ENCODE measurements at regions not wholly inside any gene's neighbourhood (a gene's known extent, or its start where the extent isn't known, plus 50 kb on each side); places are given as distances from the start of the nearest gene placed in this dataset.
"Not testable (repeated sequence)": the region's sequence is repeated elsewhere in the genome, so short reads cannot be mapped to it uniquely, and the experiment has no call there.

- TF ChIP-seq, protein P1, sequence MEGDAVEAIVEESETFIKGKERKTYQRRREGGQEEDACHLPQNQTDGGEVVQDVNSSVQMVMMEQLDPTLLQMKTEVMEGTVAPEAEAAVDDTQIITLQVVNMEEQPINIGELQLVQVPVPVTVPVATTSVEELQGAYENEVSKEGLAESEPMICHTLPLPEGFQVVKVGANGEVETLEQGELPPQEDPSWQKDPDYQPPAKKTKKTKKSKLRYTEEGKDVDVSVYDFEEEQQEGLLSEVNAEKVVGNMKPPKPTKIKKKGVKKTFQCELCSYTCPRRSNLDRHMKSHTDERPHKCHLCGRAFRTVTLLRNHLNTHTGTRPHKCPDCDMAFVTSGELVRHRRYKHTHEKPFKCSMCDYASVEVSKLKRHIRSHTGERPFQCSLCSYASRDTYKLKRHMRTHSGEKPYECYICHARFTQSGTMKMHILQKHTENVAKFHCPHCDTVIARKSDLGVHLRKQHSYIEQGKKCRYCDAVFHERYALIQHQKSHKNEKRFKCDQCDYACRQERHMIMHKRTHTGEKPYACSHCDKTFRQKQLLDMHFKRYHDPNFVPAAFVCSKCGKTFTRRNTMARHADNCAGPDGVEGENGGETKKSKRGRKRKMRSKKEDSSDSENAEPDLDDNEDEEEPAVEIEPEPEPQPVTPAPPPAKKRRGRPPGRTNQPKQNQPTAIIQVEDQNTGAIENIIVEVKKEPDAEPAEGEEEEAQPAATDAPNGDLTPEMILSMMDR (IDR thresholded peaks at IDR 0.05) = not testable (repeated sequence)
- TF ChIP-seq POLR2A (IDR thresholded peaks at IDR 0.05) = not testable (repeated sequence)
Measured at GRCh38 chr1:192499061-192499581, 76.5 kb upstream of the RGS1 start.
